OCI-LY7 (cell line): ENCODE measurements at regions not wholly inside any gene's neighbourhood (a gene's known extent, or its start where the extent isn't known, plus 50 kb on each side); places are given as distances from the start of the nearest gene placed in this dataset.

Source experiments
- CTCF ChIP-seq: fragments of 200-600 bp; sonication (generic); conservative IDR thresholded peaks from 2 replicates; pipeline ENCODE4 v1.5.1; 2014; ENCODE audit warnings: mild to moderate bottlenecking, antibody characterized with exemption, low read length, moderate library complexity, mixed read lengths
- EZH2phosphoT487 ChIP-seq: fragments of 200-600 bp; sonication (generic); IDR thresholded peaks from 2 replicates; pipeline ENCODE4 v1.6.1; 2018; ENCODE audit warnings: low read depth, borderline replicate concordance, mild to moderate bottlenecking, mixed run types, antibody characterized with exemption, low read length, moderate library complexity, mixed read lengths

- TF ChIP-seq CTCF (no peak), EZH2phosphoT487 (no peak)
Observed at GRCh38 chr3:150218236-150218635, 189.9 kb upstream of the TSC22D2 start.
